ENCODE measurements at regions not wholly inside any gene's neighbourhood (a gene's known extent, or its start where the extent isn't known, plus 50 kb on each side); places are given as distances from the start of the nearest gene placed in this dataset.

GRCh38 chr15:29356786-29357185 lies 87.2 kb upstream of the NSMCE3 start:
- no peak for DNase-seq

- DNase-seq = no peak
These were observed 85.9 kb upstream of the NSMCE3 start for GRCh38 chr15:29355477-29355876.

- DNase-seq = no peak
These were observed 82.8 kb upstream of the NSMCE3 start for GRCh38 chr15:29352402-29352801.

- DNase-seq = no peak
These were observed 79.6 kb upstream of the NSMCE3 start for GRCh38 chr15:29349196-29349595.

- peak; percentile 81 for DNase-seq
These were observed 78.8 kb upstream of the NSMCE3 start for GRCh38 chr15:29348336-29348914.

- no peak for DNase-seq
These were observed 77.4 kb upstream of the NSMCE3 start for GRCh38 chr15:29346998-29347397.

GRCh38 chr15:29345549-29346525 lies 76.2 kb upstream of the NSMCE3 start:
- DNase-seq = no peak

GRCh38 chr15:29344474-29344873 lies 74.9 kb upstream of the NSMCE3 start:
- DNase-seq = no peak

GRCh38 chr15:29343229-29343628 lies 73.6 kb upstream of the NSMCE3 start:
- DNase-seq = no peak

- no peak for DNase-seq
These were observed 72.6 kb upstream of the NSMCE3 start for GRCh38 chr15:29342201-29342600.

GRCh38 chr15:29337156-29337959 lies 67.7 kb upstream of the NSMCE3 start:
- DNase-seq = no peak

- DNase-seq = no peak
These were observed 64.9 kb upstream of the NSMCE3 start for GRCh38 chr15:29334544-29334943.

GRCh38 chr15:29333261-29333660 lies 63.6 kb upstream of the NSMCE3 start:
- no peak for DNase-seq

- DNase-seq = no peak
These were observed 62.0 kb upstream of the NSMCE3 start for GRCh38 chr15:29331669-29332068.

GRCh38 chr15:29331071-29331470 lies 61.4 kb upstream of the NSMCE3 start:
- DNase-seq = no peak

- no peak for DNase-seq
These were observed 55.1 kb upstream of the NSMCE3 start for GRCh38 chr15:29324746-29325145.

- no peak for DNase-seq
These were observed 53.9 kb upstream of the NSMCE3 start for GRCh38 chr15:29323557-29323956.

- no peak for DNase-seq
These were observed 52.8 kb upstream of the NSMCE3 start for GRCh38 chr15:29322415-29322814.

- DNase-seq = no peak
These were observed 50.8 kb upstream of the NSMCE3 start for GRCh38 chr15:29320420-29320819.

- DNase-seq = no peak
These were observed 50.2 kb upstream of the NSMCE3 start for GRCh38 chr15:29319823-29320222.

Data from left hindlimb (tissue), 1 donor.